ENCODE measurements at regions not wholly inside any gene's neighbourhood (a gene's known extent, or its start where the extent isn't known, plus 50 kb on each side); places are given as distances from the start of the nearest gene placed in this dataset.

- TF ChIP-seq CHD1 (IDR thresholded peaks at IDR 0.05; ENCODE audit: low read depth, low read length) (no peak), SMC3 (IDR thresholded peaks at IDR 0.05; ENCODE audit: low read depth, low read length) (no peak)
Measured at GRCh38 chr6:168956141-168956838, 297.4 kb downstream of the THBS2 start (continued).

GRCh38 chr6:168953461-168953860 is 300.2 kb downstream of the THBS2 start:
- Histone ChIP-seq H2AK9ac (replicated peaks; ENCODE audit: low read depth, low read length, poor library complexity) (no peak overlapping the region), H3K9me1 (ENCODE audit: insufficient read depth, low read length) (no peaks in the 10 kb centered on the region), H3K4ac (ENCODE audit: low read depth, low read length) (no peak overlapping the region), H3K18ac (ENCODE audit: low read depth, low read length) (no peak overlapping the region), H4K20me1 (ENCODE audit: insufficient read depth, low read length) (no peaks in the 10 kb centered on the region), H2BK20ac (ENCODE audit: low read depth, low read length) (no peak overlapping the region), H3K14ac (replicated peaks; ENCODE audit: low read depth, low read length) (no peak overlapping the region), H3K27me3 (ENCODE audit: control insufficient read depth, insufficient read depth, low read length) (no peaks in the 10 kb centered on the region), H3K23ac (ENCODE audit: low read depth, low read length) (no peak overlapping the region), H3K4me3 (ENCODE audit: insufficient read depth, low read depth, low read length) (no peak overlapping the region), H4K5ac (ENCODE audit: low read depth, low read length) (no peak overlapping the region), H2BK120ac (ENCODE audit: low read depth, low read length) (no peak overlapping the region), H3K4me1 (ENCODE audit: control insufficient read depth, insufficient read depth, low read length) (peaks cover 5% of the 10 kb centered on the region), H4K8ac (ENCODE audit: low read depth in 2 of 2, low read length in 2 of 2) (no peak overlapping the region), H2BK15ac (ENCODE audit: low read depth, low read length) (no peak overlapping the region), H4K91ac (ENCODE audit: insufficient read depth, low read depth, low read length) (no peak overlapping the region), H3K9me3 (ENCODE audit: control insufficient read depth, insufficient read depth, low read length) (no peaks in the 10 kb centered on the region), H3K56ac (ENCODE audit: extremely low read depth, insufficient read depth, low read length) (no peak overlapping the region), H2AFZ (replicated peaks; ENCODE audit: low read length, poor library complexity) (no peak overlapping the region), H2AK5ac (ENCODE audit: low read depth, low read length) (no peak overlapping the region), H3K79me1 (ENCODE audit: low read depth in 1 of 2, low read length in 2 of 2) (no peaks in the 10 kb centered on the region), H3K36me3 (ENCODE audit: control insufficient read depth, insufficient read depth, low read length) (no peaks in the 10 kb centered on the region), H3K9ac (ENCODE audit: low read depth, low read length) (no peak overlapping the region), H3K27ac (ENCODE audit: insufficient read depth, low read length) (no peak overlapping the region), H2BK5ac (ENCODE audit: low read depth, low read length, poor library complexity, severe bottlenecking) (no peak overlapping the region), H3K4me2 (ENCODE audit: low read depth, low read length) (no peak overlapping the region)
- ChIA-PET POLR2A (ENCODE audit: unreplicated experiment) (no interaction called here), CTCF (no interaction called here)
- ATAC-seq (ENCODE audit: low read depth) (no peak), DNase-seq (no peak)
- BruUV-seq (replicated peaks), result no TSS peak
- TF ChIP-seq MAFK (IDR thresholded peaks at IDR 0.05; ENCODE audit: low read depth, low read length) (no peak), BHLHE40 (IDR thresholded peaks at IDR 0.05; ENCODE audit: low read depth, low read length) (no peak), SMC3 (IDR thresholded peaks at IDR 0.05; ENCODE audit: low read depth, low read length) (no peak)
- in situ Hi-C loops (cut with MboI; ENCODE audit: low sequenced_read_pairs), result loop anchor here (10.0 kb wide), 1 partner anchor 561 kb away; no protein-coding TSS in a partner anchor
- dilution Hi-C loops (cut with HindIII; ENCODE audit: low sequenced_read_pairs, unreplicated experiment), result no loop called here
- intact Hi-C loops (cut with micrococcal nuclease), result loop anchor here (10.0 kb wide), 1 partner anchor 701 kb away; no protein-coding TSS in a partner anchor
- no CpG with 5 or more reads among the region's 6 CpGs for WGBS, 2 experiments (ENCODE audit: extremely low coverage in 2 of 2, insufficient read length in 1 of 2)
